PC-9 (cell line): ENCODE measurements at regions not wholly inside any gene's neighbourhood (a gene's known extent, or its start where the extent isn't known, plus 50 kb on each side); places are given as distances from the start of the nearest gene placed in this dataset.

Experiments used
- BruUV-seq: library from RNA; stranded (reverse); fragments of 400-500 nt; replicated peaks from 2 replicates; lab custom pipeline; 2021; lab: Mats Ljungman, UMichigan
- CTCF ChIA-PET: fragments of 300-600 bp; sonication (Branson Sonifier 250); formaldehyde crosslinking; loops from one replicate; lab custom pipeline; 2022; ENCODE audit warnings: antibody characterized with exemption; lab: Charles Lee
- POLR2A ChIA-PET: fragments of 300-600 bp; sonication (Branson Sonifier 250); formaldehyde crosslinking; loops from one replicate; lab custom pipeline; 2022; ENCODE audit warnings: antibody characterized with exemption; ENCODE audit not compliant: unreplicated experiment; lab: Charles Lee
- DNase-seq, 2 experiments: peaks; one replicate each; pipeline versions ENCODE4 v3.0.0 to v3.0.0-alpha.2; 2015 to 2022; ENCODE audit warnings: mixed read lengths in 1 of 2
- H2AFZ ChIP-seq: fragments of 200-600 bp; sonication (generic); 2 replicates; pipeline ENCODE4 v1.8.1; 2017; ENCODE audit warnings: antibody characterized with exemption
- H3F3A ChIP-seq: fragments of 200-600 bp; sonication (generic); 2 replicates; pipeline ENCODE4 v1.8.1; 2017; ENCODE audit warnings: antibody characterized with exemption, mild to moderate bottlenecking, low read depth; ENCODE audit not compliant: insufficient read depth
- H3K27ac ChIP-seq: fragments of 200-600 bp; sonication (generic); 2 replicates; pipeline ENCODE4 v1.6.1; 2016; ENCODE audit warnings: mixed run types
- H3K27me3 ChIP-seq: fragments of 200-600 bp; sonication (generic); 2 replicates; pipeline ENCODE4 v1.6.1; 2016; ENCODE audit warnings: low read depth, mixed run types; ENCODE audit not compliant: insufficient read depth
- H3K36me3 ChIP-seq: fragments of 200-600 bp; sonication (generic); 2 replicates; pipeline ENCODE4 v1.6.1; 2016; ENCODE audit warnings: low read depth, mixed run types
- H3K4me1 ChIP-seq: fragments of 200-600 bp; sonication (generic); replicated peaks from 2 replicates; pipeline ENCODE4 v1.6.1; 2016; ENCODE audit warnings: mixed run types; ENCODE audit not compliant: insufficient read depth
- H3K4me2 ChIP-seq: fragments of 200-600 bp; sonication (generic); 2 replicates; pipeline ENCODE4 v1.6.1; 2017; ENCODE audit warnings: mixed run types
- H3K4me3 ChIP-seq: fragments of 200-600 bp; sonication (generic); 2 replicates; pipeline ENCODE4 v1.6.1; 2016; ENCODE audit warnings: mixed run types
- H3K79me2 ChIP-seq: fragments of 200-600 bp; sonication (generic); 2 replicates; pipeline ENCODE4 v1.6.1; 2017; ENCODE audit warnings: low read depth, mixed run types
- H3K9me2 ChIP-seq: fragments of 200-600 bp; sonication (generic); 2 replicates; pipeline ENCODE4 v1.8.1; 2017; ENCODE audit warnings: mild to moderate bottlenecking; ENCODE audit not compliant: insufficient read depth
- H3K9me3 ChIP-seq: fragments of 200-600 bp; sonication (generic); 2 replicates; pipeline ENCODE4 v1.8.1; 2016; ENCODE audit warnings: low read depth; ENCODE audit not compliant: insufficient read depth
- H4K20me1 ChIP-seq: fragments of 200-600 bp; sonication (generic); 2 replicates; pipeline ENCODE4 v1.8.1; 2017; ENCODE audit not compliant: insufficient read depth
- EZH2 ChIP-seq: fragments of 200-600 bp; sonication (generic); IDR thresholded peaks from 2 replicates; pipeline ENCODE4 v1.8.0; 2017; ENCODE audit warnings: antibody characterized with exemption, low read depth
- intact Hi-C: fragments of 100-400 bp; cut with micrococcal nuclease; formaldehyde crosslinking; loops from one replicate; pipeline ENCODE4 v1.10.0; 2022; ENCODE audit not compliant: unreplicated experiment
- TF ChIP-seq, protein P1 (sequence below): fragments of 200-600 bp; sonication (generic); conservative IDR thresholded peaks from 2 replicates; pipeline ENCODE4 v1.6.1; 2017; ENCODE audit warnings: mixed run types, antibody characterized with exemption, mild to moderate bottlenecking, moderate library complexity

GRCh38 chr18:78634061-78634696, 345.4 kb upstream of the SALL3 start:
- intact Hi-C loops = no loop called here
- Histone ChIP-seq H3K4me3 (no peak overlapping the region), H3F3A (peaks cover 6% of the 10 kb centered on the region; the same call in 1 of the 2 replicates), H3K9me3 (0 out of 2 replicates have a peak, but pooled peaks cover 2% of the 10 kb centered on the region), H3K9me2 (no peaks in the 10 kb centered on the region), H3K4me1 (no peaks in the 10 kb centered on the region), H3K27ac (no peak overlapping the region), H3K36me3 (no peaks in the 10 kb centered on the region), H4K20me1 (no peaks in the 10 kb centered on the region), H2AFZ (no peak overlapping the region), H3K27me3 (peaks cover 40% of the 10 kb centered on the region), H3K79me2 (no peaks in the 10 kb centered on the region), H3K4me2 (no peak overlapping the region)
- BruUV-seq = no TSS peak
- ChIA-PET CTCF (no interaction called here), POLR2A (no interaction called here)
- no peak for DNase-seq
- TF ChIP-seq EZH2 = no peak
- TF ChIP-seq, protein P1, sequence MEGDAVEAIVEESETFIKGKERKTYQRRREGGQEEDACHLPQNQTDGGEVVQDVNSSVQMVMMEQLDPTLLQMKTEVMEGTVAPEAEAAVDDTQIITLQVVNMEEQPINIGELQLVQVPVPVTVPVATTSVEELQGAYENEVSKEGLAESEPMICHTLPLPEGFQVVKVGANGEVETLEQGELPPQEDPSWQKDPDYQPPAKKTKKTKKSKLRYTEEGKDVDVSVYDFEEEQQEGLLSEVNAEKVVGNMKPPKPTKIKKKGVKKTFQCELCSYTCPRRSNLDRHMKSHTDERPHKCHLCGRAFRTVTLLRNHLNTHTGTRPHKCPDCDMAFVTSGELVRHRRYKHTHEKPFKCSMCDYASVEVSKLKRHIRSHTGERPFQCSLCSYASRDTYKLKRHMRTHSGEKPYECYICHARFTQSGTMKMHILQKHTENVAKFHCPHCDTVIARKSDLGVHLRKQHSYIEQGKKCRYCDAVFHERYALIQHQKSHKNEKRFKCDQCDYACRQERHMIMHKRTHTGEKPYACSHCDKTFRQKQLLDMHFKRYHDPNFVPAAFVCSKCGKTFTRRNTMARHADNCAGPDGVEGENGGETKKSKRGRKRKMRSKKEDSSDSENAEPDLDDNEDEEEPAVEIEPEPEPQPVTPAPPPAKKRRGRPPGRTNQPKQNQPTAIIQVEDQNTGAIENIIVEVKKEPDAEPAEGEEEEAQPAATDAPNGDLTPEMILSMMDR = no peak

GRCh38 chr18:78635093-78635800, 344.4 kb upstream of the SALL3 start:
- no peaks in the 10 kb centered on the region for H3K79me2 ChIP-seq
- H3K27ac ChIP-seq = no peak overlapping the region
- peaks cover 6% of the 10 kb centered on the region; the same call in 1 of the 2 replicates for H3F3A ChIP-seq
- no peak overlapping the region for H3K4me3 ChIP-seq
- H3K4me2 ChIP-seq = no peak overlapping the region
- no peaks in the 10 kb centered on the region for H3K36me3 ChIP-seq
- no TSS peak for BruUV-seq
- ChIA-PET CTCF (no interaction called here), POLR2A (no interaction called here)
- no peaks in the 10 kb centered on the region for H3K4me1 ChIP-seq
- no peak overlapping the region for H2AFZ ChIP-seq
- 0 out of 2 replicates have a peak, but pooled peaks cover 2% of the 10 kb centered on the region for H3K9me3 ChIP-seq
- intact Hi-C loops = no loop called here
- no peaks in the 10 kb centered on the region for H4K20me1 ChIP-seq
- no peak for DNase-seq
- TF ChIP-seq, protein P1 = no peak
- no peak for TF ChIP-seq EZH2
- no peaks in the 10 kb centered on the region for H3K9me2 ChIP-seq
- peaks cover 37% of the 10 kb centered on the region for H3K27me3 ChIP-seq

DNA sequence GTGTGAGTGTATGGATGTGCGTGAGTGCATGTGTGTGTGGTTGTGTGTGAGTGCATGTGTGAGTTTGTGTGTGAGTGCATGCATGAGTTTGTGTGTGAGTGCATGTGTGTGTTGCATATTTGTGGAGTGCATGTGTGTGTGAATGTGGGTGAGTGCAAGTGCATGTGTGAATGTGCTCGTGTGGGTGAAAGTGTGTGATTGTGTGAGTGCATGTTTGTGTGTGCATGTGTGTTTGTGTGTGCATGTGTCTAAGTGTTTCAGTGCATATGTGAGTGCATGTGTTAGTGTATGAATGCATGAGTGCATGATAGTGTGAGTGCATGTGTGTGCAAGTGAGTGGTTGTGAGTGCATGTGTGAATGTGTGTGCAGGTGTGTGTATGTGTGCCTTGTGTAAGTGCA, 343.4 kb upstream of the SALL3 start:
- no peaks in the 10 kb centered on the region for H3K79me2 ChIP-seq
- H3K27me3 ChIP-seq = peaks cover 36% of the 10 kb centered on the region
- no peak overlapping the region for H3K4me2 ChIP-seq
- DNase-seq = no peak
- no peaks in the 10 kb centered on the region for H3K4me1 ChIP-seq
- ChIA-PET POLR2A (no interaction called here), CTCF (no interaction called here)
- no peak overlapping the region for H2AFZ ChIP-seq
- 0 out of 2 replicates have a peak, but pooled peaks cover 2% of the 10 kb centered on the region for H3K9me3 ChIP-seq
- H4K20me1 ChIP-seq = no peaks in the 10 kb centered on the region
- H3K36me3 ChIP-seq = no peaks in the 10 kb centered on the region
- H3K27ac ChIP-seq = no peak overlapping the region
- no TSS peak for BruUV-seq
- intact Hi-C loops = no loop called here
- no peak for TF ChIP-seq EZH2
- TF ChIP-seq, protein P1 = no peak
- no peak overlapping the region for H3K4me3 ChIP-seq
- peaks cover 6% of the 10 kb centered on the region; the same call in 1 of the 2 replicates for H3F3A ChIP-seq
- no peaks in the 10 kb centered on the region for H3K9me2 ChIP-seq
